AG04450 (cell line): ENCODE measurements at regions not wholly inside any gene's neighbourhood (a gene's known extent, or its start where the extent isn't known, plus 50 kb on each side); places are given as distances from the start of the nearest gene placed in this dataset.

Experiments
- CTCF ChIA-PET: fragments of 300-600, 350-600 bp; formaldehyde crosslinking; extraction: SDS; loops from one replicate; lab custom pipeline; 2022; ENCODE audit warnings: antibody characterized with exemption, inconsistent platforms; lab: Charles Lee
- POLR2A ChIA-PET: fragments of 350-600 bp; formaldehyde crosslinking; extraction: SDS; loops from one replicate; lab custom pipeline; 2021; ENCODE audit warnings: antibody characterized with exemption, inconsistent platforms; lab: Yijun Ruan, JAX
- DNase-seq: peaks from one replicate; pipeline ENCODE4 v3.0.0-alpha.2; 2011; ENCODE audit warnings: low read depth, low spot score
- H3K27ac ChIP-seq: one replicate; pipeline ENCODE4 v1.5.1; 2012; ENCODE audit warnings: low read depth, low read length, control low read depth
- H3K27me3 ChIP-seq: one replicate; pipeline ENCODE4 v1.6.0; 2012; ENCODE audit warnings: low read length; ENCODE audit not compliant: control insufficient read depth, insufficient read depth
- H3K4me3 ChIP-seq: 2 replicates; pipeline ENCODE4 v1.5.1; 2011; ENCODE audit warnings: mild to moderate bottlenecking, low read depth, low read length, control low read depth
- H3K9me3 ChIP-seq: 2 replicates; pipeline ENCODE4 v1.5.1; 2012; ENCODE audit warnings: low read length; ENCODE audit not compliant: control insufficient read depth, insufficient read depth
- CTCF ChIP-seq: IDR thresholded peaks from 2 replicates; pipeline ENCODE4 v1.5.1; 2011; ENCODE audit warnings: low read depth, low read length, control low read depth, inconsistent platforms

DNA sequence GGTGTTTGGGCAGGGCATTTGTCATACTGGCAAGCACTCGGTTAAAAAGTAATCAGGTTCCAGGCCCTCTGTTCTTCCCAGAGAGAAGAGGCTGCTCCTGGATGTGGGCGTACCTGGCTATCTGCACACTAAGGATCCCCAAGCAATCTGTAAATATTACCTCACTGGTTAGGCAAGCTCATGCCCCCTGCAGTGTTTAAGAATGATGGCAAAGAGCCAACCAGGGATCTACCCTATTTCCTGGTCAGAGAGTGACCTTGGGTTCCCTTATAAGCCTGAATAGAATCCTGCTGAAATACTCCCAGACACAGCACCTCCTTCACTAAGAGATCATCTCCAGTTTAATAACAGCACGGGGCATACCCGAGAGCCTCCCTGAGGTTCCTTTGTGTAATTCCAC is 181.2 kb downstream of the PIK3R1 start:
- Histone ChIP-seq H3K27ac (no peak overlapping the region), H3K4me3 (no peak overlapping the region), H3K9me3 (no peaks in the 10 kb centered on the region), H3K27me3 (peaks cover 2% of the 10 kb centered on the region)
- DNase-seq = no peak
- CTCF ChIA-PET = no interaction called here
- TF ChIP-seq CTCF = no peak
- POLR2A ChIA-PET = no interaction called here

- TF ChIP-seq CTCF = no peak
- POLR2A ChIA-PET = no interaction called here
These were observed 182.7 kb downstream of the PIK3R1 start for GRCh38 chr5:68398146-68398812.

DNA sequence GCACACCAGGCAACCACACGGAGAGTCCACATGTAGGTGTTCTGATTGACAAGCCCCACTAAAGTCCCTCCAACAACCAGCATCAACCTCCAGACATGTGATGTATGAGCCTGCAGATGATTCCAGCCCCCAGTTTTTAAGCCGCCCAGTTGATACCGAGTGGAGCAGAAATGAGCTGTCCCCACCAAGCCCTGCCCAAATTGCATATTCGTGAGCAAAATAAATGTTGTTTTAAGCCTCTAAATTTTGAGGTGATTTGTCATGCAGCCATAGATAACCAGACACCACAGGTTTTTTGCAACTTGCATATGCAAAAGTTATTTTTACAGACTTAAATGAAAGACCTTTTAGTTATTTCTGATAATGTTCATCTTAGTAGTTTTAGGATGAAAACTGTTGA is 187.7 kb downstream of the PIK3R1 start:
- no peak for DNase-seq
- TF ChIP-seq CTCF = no peak
- no peak overlapping the region for H3K27ac ChIP-seq
- CTCF ChIA-PET = no interaction called here
- POLR2A ChIA-PET = no interaction called here
- no peak overlapping the region for H3K4me3 ChIP-seq
- no peaks in the 10 kb centered on the region for H3K27me3 ChIP-seq
- no peaks in the 10 kb centered on the region for H3K9me3 ChIP-seq

More at GRCh38 chr5:68398146-68398812, 182.7 kb downstream of the PIK3R1 start:
- CTCF ChIA-PET = no interaction called here
- H3K9me3 ChIP-seq = no peaks in the 10 kb centered on the region
- no peak overlapping the region for H3K27ac ChIP-seq
- H3K27me3 ChIP-seq = peaks cover 2% of the 10 kb centered on the region
- H3K4me3 ChIP-seq = no peak overlapping the region
- DNase-seq = no peak

- ChIA-PET CTCF (interaction anchor here (1.1 kb wide), 1 partner anchor 117 kb away, joined by 3 read pairs; no protein-coding TSS in a partner anchor), POLR2A (no interaction called here)
These were observed 188.7 kb downstream of the PIK3R1 start for GRCh38 chr5:68404246-68404645.

More at GRCh38 chr5:68404246-68404645, 188.7 kb downstream of the PIK3R1 start:
- H3K27me3 ChIP-seq = no peaks in the 10 kb centered on the region
- DNase-seq = no peak
- H3K4me3 ChIP-seq = no peak overlapping the region
- no peak overlapping the region for H3K27ac ChIP-seq
- TF ChIP-seq CTCF = no peak
- no peaks in the 10 kb centered on the region for H3K9me3 ChIP-seq
